Caco-2 (cell line): ENCODE measurements at regions not wholly inside any gene's neighbourhood (a gene's known extent, or its start where the extent isn't known, plus 50 kb on each side); places are given as distances from the start of the nearest gene placed in this dataset.

Experiments used
- BruUV-seq: library from RNA; stranded (reverse); fragments of 400-500 nt; replicated peaks from 2 replicates; lab custom pipeline; 2021; lab: Mats Ljungman, UMichigan
- CTCF ChIA-PET: fragments of 300-600 bp; sonication (Branson Sonifier 250); formaldehyde crosslinking; loops from one replicate; lab custom pipeline; 2022; ENCODE audit warnings: antibody characterized with exemption; lab: Charles Lee
- POLR2A ChIA-PET: fragments of 300-600 bp; sonication (Branson Sonifier 250); formaldehyde crosslinking; loops from one replicate; lab custom pipeline; 2022; ENCODE audit warnings: antibody characterized with exemption; lab: Charles Lee
- DNase-seq, 2 experiments: peaks; one replicate each; pipeline versions ENCODE4 v3.0.0 to v3.0.0-alpha.2; 2020 to 2022
- H3K27me3 ChIP-seq: replicated peaks from 2 replicates; pipeline ENCODE4 v1.6.0; 2011; ENCODE audit warnings: low read length; ENCODE audit not compliant: control insufficient read depth, insufficient read depth
- H3K36me3 ChIP-seq: 2 replicates; pipeline ENCODE4 v1.5.1; 2011; ENCODE audit warnings: low read length; ENCODE audit not compliant: control insufficient read depth, insufficient read depth
- H3K4me1 ChIP-seq: fragments of 250-450 bp; sonication (Bioruptor Pico); 2 replicates; pipeline ENCODE4 v1.5.1; 2020; ENCODE audit warnings: mild to moderate bottlenecking
- H3K4me3 ChIP-seq: 2 replicates; pipeline ENCODE4 v1.5.1; 2011; ENCODE audit warnings: low read depth, mild to moderate bottlenecking, control low read depth, low read length
- H3K9me3 ChIP-seq: fragments of 250-450 bp; sonication (Bioruptor Pico); 2 replicates; pipeline ENCODE4 v1.5.1; 2020; ENCODE audit warnings: mild to moderate bottlenecking, moderate library complexity
- H3K27ac Mint-ChIP-seq: one replicate; pipeline ENCODE4 v1.8.0; 2022; ENCODE audit warnings: mixed read lengths; ENCODE audit not compliant: unreplicated experiment
- H3K27me3 Mint-ChIP-seq: one replicate; pipeline ENCODE4 v1.8.0; 2022; ENCODE audit warnings: mixed read lengths; ENCODE audit not compliant: insufficient read depth, unreplicated experiment
- H3K36me3 Mint-ChIP-seq: one replicate; pipeline ENCODE4 v1.8.0; 2022; ENCODE audit warnings: mild to moderate bottlenecking, mixed read lengths; ENCODE audit not compliant: insufficient read depth, unreplicated experiment
- H3K4me1 Mint-ChIP-seq: one replicate; pipeline ENCODE4 v1.8.0; 2022; ENCODE audit warnings: low read depth, mixed read lengths; ENCODE audit not compliant: unreplicated experiment
- H3K4me3 Mint-ChIP-seq: one replicate; pipeline ENCODE4 v1.8.0; 2022; ENCODE audit warnings: mild to moderate bottlenecking, moderate library complexity, mixed read lengths; ENCODE audit not compliant: unreplicated experiment
- H3K9me3 Mint-ChIP-seq: one replicate; pipeline ENCODE4 v1.8.0; 2022; ENCODE audit warnings: mixed read lengths; ENCODE audit not compliant: unreplicated experiment
- intact Hi-C: fragments of 100-400 bp; cut with micrococcal nuclease; formaldehyde crosslinking; loops from one replicate; pipeline ENCODE4 v1.10.0; 2022; ENCODE audit not compliant: unreplicated experiment
- TF ChIP-seq, protein P1 (sequence below), 2 experiments: fragments of 200-600 bp in 1 of 2; IDR thresholded peaks; 1 replicate in 1 of 2; 2 replicates in 1 of 2; pipeline versions ENCODE4 v1.5.1 to v1.8.0; 2011 to 2022; ENCODE audit warnings: antibody characterized with exemption in 1 of 2, control low read depth in 1 of 2, inconsistent platforms in 1 of 2, low read depth in 1 of 2, low read length in 1 of 2, mild to moderate bottlenecking in 1 of 2, moderate library complexity in 1 of 2; ENCODE audit not compliant: insufficient read depth in 1 of 2, severe bottlenecking in 1 of 2, unreplicated experiment in 1 of 2

DNA sequence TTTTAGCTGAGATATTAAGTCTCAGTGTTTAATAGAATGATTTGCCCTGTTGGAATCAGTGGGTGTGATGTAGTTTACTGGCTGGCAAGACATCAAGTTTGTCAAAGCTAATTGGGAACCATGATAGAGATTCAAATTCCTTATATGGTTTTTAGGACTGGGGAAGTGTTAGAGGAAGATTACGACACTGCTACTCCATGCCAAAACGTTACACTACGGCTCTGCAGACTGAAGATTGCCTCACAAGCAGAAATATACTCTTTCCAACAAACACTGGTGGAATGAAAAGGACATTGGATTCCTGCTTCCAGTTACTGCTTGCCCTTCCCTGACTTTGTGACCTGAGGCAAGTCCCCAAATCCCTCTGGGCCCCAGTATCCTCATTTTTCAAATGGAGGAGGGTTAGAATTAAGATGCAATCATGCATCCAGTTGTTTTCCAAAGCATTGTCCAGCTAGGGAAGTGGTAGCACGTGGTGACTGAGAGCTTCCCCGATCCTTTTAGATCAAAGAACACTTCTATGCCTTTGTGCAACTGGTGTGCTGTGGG is 147.6 kb downstream of the CDC42EP3 start:
- CTCF ChIA-PET, result no interaction called here
- no peaks in the 10 kb centered on the region for H3K4me1 ChIP-seq
- no peak overlapping the region for H3K4me3 ChIP-seq
- Mint-ChIP-seq H3K4me1 (peaks cover 14% of the 10 kb centered on the region), H3K27ac (no peak overlapping the region), H3K36me3 (no peaks in the 10 kb centered on the region), H3K27me3 (no peaks in the 10 kb centered on the region), H3K9me3 (no peaks in the 10 kb centered on the region), H3K4me3 (no peak overlapping the region)
- intact Hi-C loops, result no loop called here
- no peaks in the 10 kb centered on the region for H3K27me3 ChIP-seq
- TF ChIP-seq, protein P1, sequence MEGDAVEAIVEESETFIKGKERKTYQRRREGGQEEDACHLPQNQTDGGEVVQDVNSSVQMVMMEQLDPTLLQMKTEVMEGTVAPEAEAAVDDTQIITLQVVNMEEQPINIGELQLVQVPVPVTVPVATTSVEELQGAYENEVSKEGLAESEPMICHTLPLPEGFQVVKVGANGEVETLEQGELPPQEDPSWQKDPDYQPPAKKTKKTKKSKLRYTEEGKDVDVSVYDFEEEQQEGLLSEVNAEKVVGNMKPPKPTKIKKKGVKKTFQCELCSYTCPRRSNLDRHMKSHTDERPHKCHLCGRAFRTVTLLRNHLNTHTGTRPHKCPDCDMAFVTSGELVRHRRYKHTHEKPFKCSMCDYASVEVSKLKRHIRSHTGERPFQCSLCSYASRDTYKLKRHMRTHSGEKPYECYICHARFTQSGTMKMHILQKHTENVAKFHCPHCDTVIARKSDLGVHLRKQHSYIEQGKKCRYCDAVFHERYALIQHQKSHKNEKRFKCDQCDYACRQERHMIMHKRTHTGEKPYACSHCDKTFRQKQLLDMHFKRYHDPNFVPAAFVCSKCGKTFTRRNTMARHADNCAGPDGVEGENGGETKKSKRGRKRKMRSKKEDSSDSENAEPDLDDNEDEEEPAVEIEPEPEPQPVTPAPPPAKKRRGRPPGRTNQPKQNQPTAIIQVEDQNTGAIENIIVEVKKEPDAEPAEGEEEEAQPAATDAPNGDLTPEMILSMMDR (IDR thresholded peaks at IDR 0.05; ENCODE audit: insufficient read depth in 1 of 2, low read depth in 1 of 2, low read length in 1 of 2, severe bottlenecking in 1 of 2, unreplicated experiment in 1 of 2), result no peak
- POLR2A ChIA-PET, result no interaction called here
- H3K9me3 ChIP-seq, result no peaks in the 10 kb centered on the region
- no peaks in the 10 kb centered on the region for H3K36me3 ChIP-seq
- BruUV-seq, result no TSS peak
- no peak for DNase-seq

GRCh38 chr2:37526323-37526722 is 145.1 kb downstream of the CDC42EP3 start:
- intact Hi-C loops, result no loop called here
- ChIA-PET POLR2A (no interaction called here), CTCF (no interaction called here)
- Histone ChIP-seq H3K4me3 (no peak overlapping the region), H3K36me3 (no peaks in the 10 kb centered on the region), H3K9me3 (no peaks in the 10 kb centered on the region), H3K4me1 (no peaks in the 10 kb centered on the region), H3K27me3 (no peaks in the 10 kb centered on the region)
- DNase-seq, result peak in 1 of 2 experiments; percentile 9
- no peaks in the 10 kb centered on the region for H3K36me3 Mint-ChIP-seq
- no peaks in the 10 kb centered on the region for H3K27me3 Mint-ChIP-seq
- peaks cover 14% of the 10 kb centered on the region for H3K4me1 Mint-ChIP-seq
- TF ChIP-seq, protein P1 (IDR thresholded peaks at IDR 0.05; ENCODE audit: insufficient read depth in 1 of 2, low read depth in 1 of 2, low read length in 1 of 2, severe bottlenecking in 1 of 2, unreplicated experiment in 1 of 2), result no peak
- H3K9me3 Mint-ChIP-seq, result no peaks in the 10 kb centered on the region
- no peak overlapping the region for H3K27ac Mint-ChIP-seq
- H3K4me3 Mint-ChIP-seq, result no peak overlapping the region
- BruUV-seq, result no TSS peak

DNA sequence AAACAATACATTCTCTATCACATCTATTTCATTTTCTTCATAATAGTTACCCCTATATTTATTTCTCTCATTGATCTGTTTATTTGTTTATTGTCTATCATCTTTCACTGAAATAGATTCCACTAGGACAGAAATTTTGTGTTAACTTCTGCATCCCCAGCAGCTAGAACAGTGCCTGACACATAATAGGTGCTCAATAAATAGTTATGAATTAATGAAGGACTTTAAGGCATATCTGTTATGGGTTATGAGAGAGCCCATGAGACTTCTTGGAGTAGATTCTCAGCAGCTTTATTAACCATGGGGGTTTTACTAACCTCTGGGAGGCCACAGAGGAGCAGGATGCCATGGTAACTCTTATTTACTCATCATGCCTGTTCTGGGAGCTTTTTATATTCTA is 144.6 kb downstream of the CDC42EP3 start:
- TF ChIP-seq, protein P1 (IDR thresholded peaks at IDR 0.05; ENCODE audit: insufficient read depth in 1 of 2, low read depth in 1 of 2, low read length in 1 of 2, severe bottlenecking in 1 of 2, unreplicated experiment in 1 of 2), result no peak
- POLR2A ChIA-PET, result no interaction called here
- H3K27me3 ChIP-seq, result no peaks in the 10 kb centered on the region
- no peak overlapping the region for H3K27ac Mint-ChIP-seq
- no peaks in the 10 kb centered on the region for H3K36me3 ChIP-seq
- no peaks in the 10 kb centered on the region for H3K9me3 ChIP-seq
- no TSS peak for BruUV-seq
- H3K4me1 Mint-ChIP-seq, result peaks cover 12% of the 10 kb centered on the region
- CTCF ChIA-PET, result no interaction called here
- no peaks in the 10 kb centered on the region for H3K4me1 ChIP-seq
- no peak overlapping the region for H3K4me3 Mint-ChIP-seq
- no peaks in the 10 kb centered on the region for H3K36me3 Mint-ChIP-seq
- DNase-seq, result no peak
- intact Hi-C loops, result no loop called here
- H3K9me3 Mint-ChIP-seq, result no peaks in the 10 kb centered on the region
- H3K27me3 Mint-ChIP-seq, result no peaks in the 10 kb centered on the region
- H3K4me3 ChIP-seq, result no peak overlapping the region
